ENCODE measurements at regions not wholly inside any gene's neighbourhood (a gene's known extent, or its start where the extent isn't known, plus 50 kb on each side); places are given as distances from the start of the nearest gene placed in this dataset.
"Not testable (repeated sequence)": the region's sequence is repeated elsewhere in the genome, so short reads cannot be mapped to it uniquely, and the experiment has no call there.

DNA sequence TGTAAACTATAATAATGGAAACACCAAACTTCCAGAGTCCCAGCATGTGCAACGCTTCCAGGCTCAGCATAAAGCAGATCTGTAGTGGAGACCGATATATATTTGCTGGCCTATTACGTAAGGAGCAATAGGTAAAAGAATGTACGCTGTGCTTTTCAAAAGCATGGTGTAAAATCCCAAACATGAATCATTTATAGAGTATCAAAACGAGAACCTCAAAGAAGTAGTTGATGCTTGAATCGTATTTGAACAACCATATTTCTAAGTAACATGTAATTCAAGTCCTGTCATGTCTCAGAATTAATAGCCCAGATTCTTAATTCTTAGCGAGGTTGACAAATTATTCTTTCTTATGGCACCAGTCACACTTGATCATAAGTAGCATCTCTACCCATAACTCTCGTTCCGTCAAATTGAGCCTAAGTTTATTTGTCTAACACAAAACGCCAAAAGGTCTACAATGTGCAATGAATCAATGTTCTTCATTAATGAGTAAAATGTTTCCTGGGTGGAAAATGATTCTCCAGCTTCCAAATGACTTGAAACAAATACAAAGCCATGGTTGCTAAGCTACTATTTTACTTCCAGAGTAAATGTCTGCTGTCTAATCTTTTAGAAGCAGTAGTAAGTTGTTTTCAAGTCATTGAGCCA is 811.5 kb upstream of the FRG1 start:
- no peaks in the 10 kb centered on the region for H3K4me1 Mint-ChIP-seq
- no peak overlapping the region for H3K27ac Mint-ChIP-seq
- peaks cover 0 to 18% (median 9%) of the 10 kb centered on the region in 9 donors for H3K9me3 Mint-ChIP-seq
- no peaks in the 10 kb centered on the region for H3K27me3 Mint-ChIP-seq
- H3K36me3 Mint-ChIP-seq: no peaks in the 10 kb centered on the region
- no peak overlapping the region for H3K4me3 Mint-ChIP-seq
- DNase-seq (no peak), ATAC-seq (no peak)
- POLR2A ChIA-PET: no interaction called here

DNA sequence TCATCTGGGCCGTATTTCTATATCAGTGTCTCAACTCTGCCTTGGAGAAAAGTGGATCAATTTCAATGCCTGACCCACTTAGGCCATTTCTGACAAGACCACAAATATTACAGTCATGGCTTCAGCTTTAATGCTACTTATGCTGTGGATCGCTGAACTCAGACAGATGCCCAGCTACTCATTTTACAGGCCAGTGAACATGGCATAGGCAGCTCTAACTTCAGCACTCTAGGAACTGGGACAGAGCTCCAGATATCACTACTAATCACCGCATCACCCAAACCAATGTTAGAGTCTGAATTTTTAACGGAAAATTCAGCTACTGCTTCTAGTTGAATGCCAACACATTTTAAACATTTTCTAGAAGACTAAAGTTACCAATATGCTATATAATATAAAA is 809.6 kb upstream of the FRG1 start:
- Mint-ChIP-seq H3K9me3 (peaks cover 0 to 20% (median 8%) of the 10 kb centered on the region in 9 donors), H3K4me3 (no peak overlapping the region), H3K4me1 (no peaks in the 10 kb centered on the region), H3K27me3 (no peaks in the 10 kb centered on the region), H3K36me3 (no peaks in the 10 kb centered on the region), H3K27ac (no peak overlapping the region)
- ATAC-seq (no peak), DNase-seq (no peak)
- POLR2A ChIA-PET: no interaction called here

DNA sequence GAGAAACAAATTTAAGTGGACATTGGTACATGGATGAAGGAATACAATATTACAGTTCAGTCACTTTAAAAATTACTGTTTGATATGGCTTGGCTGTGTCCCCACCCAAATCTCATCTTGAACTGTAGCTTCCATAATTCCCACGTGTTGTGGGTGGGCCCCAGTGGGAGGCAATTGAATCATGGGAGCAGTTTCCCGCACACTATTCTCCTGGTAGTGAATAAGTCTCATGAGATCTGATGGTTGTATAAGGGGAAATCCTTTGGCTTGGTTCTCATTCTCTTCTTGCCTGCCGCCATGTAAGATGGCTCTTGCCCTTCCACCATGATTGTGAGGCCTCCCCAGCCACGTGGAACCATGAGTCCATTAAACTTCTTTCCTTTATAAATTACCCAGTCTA is 804.2 kb upstream of the FRG1 start:
- DNase-seq: no peak
- H3K9me3 Mint-ChIP-seq: peaks cover 0 to 15% (median 3%) of the 10 kb centered on the region in 9 donors
- H3K27ac Mint-ChIP-seq: no peak overlapping the region
- no peaks in the 10 kb centered on the region for H3K4me1 Mint-ChIP-seq
- POLR2A ChIA-PET: no interaction called here
- H3K27me3 Mint-ChIP-seq: no peaks in the 10 kb centered on the region
- ATAC-seq: no peak
- H3K4me3 Mint-ChIP-seq: no peak overlapping the region
- H3K36me3 Mint-ChIP-seq: no peaks in the 10 kb centered on the region

DNA sequence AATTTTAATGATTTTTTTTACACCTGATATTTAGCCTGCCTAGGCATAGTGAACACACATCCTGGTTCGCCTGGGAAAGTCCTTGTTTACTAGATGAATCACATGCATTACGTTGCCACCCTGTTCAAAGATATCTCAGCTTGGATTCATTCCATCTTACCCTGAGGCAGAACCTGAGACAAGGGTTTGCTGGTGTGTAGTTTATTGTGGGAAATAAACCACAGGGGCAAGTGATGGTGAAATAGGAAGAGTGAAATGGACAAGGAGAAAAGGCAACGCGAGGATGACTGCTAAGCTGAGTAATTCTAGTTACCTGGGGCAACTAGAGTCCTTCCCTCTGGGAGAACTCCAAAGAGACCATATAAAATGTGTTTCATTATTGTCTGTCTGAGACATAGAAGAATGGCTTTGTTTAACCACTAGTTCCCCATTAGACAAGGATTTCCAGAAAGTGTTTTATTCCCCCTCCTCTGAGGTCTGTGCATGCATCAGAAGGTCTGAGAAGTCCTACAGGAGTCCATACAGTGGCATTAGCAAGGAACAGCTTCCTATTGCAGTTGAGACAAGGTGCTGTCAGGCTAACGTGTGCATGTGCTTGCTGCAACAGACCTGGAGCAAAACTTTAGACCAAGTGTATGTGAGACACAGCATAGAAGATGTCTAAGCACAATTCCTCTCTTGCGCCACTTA is 797.3 kb upstream of the FRG1 start:
- DNase-seq (no peak), ATAC-seq (no peak)
- Mint-ChIP-seq H3K27me3 (peaks cover 0 to 3% (median 0%) of the 10 kb centered on the region in 5 donors), H3K4me1 (peaks cover 0 to 3% (median 0%) of the 10 kb centered on the region in 4 donors), H3K4me3 (no peak overlapping the region), H3K27ac (no peak overlapping the region), H3K36me3 (peaks cover 0 to 5% (median 0%) of the 10 kb centered on the region in 3 donors), H3K9me3 (peaks cover 0 to 15% (median 4%) of the 10 kb centered on the region in 9 donors)
- POLR2A ChIA-PET: no interaction called here

DNA sequence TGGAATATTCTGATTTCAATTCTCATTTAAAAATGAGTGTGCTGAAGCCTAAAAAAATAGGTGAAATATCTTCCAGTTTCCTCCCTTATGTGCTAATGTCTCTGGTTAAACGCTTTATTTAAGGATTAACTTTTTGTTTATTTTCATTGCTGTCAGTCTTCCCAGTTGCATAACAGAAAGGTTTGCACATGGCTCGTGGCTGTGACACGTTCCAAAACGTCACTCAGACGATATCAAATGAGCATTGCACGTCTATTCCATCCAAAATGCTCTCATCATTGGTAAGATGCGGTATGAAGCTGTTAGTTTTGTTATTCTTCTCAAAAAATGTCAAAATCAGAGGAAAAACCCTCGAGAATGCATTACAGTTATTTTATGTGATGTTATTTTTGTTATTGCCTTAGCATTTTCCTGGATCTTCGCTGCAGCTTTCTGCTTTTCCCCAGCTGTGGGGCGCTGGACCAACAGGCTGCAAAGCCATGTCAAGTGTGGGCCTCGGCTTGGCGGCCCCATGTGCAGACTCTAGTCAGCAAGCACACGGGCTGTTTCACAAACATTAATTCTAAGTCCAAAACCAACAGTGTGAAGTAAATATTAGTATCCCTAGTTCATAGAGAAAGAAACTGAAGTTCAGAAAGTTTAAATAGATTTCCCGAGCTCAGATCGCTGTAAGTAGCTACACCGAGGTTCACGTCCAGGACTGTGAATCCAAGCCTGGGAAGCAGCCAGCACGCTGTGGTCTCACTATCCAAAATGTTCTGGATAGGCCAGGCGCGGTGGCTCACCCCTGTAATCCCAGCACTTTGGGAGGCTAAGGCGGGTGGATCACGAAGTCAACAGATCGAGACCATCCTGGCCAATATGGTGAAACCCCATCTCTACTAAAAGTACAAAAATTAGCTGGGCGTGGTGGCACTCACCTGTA is 793.4 kb upstream of the FRG1 start:
- Mint-ChIP-seq H3K27me3 (peaks cover 0 to 3% (median 0%) of the 10 kb centered on the region in 5 donors), H3K27ac (no peak overlapping the region), H3K9me3 (peaks cover 0 to 25% (median 8%) of the 10 kb centered on the region in 9 donors), H3K4me3 (no peak overlapping the region), H3K36me3 (peaks cover 0 to 8% (median 0%) of the 10 kb centered on the region in 3 donors), H3K4me1 (peaks cover 0 to 5% (median 0%) of the 10 kb centered on the region in 4 donors)
- POLR2A ChIA-PET: no interaction called here
- no peak for DNase-seq
- no peak for ATAC-seq

DNA sequence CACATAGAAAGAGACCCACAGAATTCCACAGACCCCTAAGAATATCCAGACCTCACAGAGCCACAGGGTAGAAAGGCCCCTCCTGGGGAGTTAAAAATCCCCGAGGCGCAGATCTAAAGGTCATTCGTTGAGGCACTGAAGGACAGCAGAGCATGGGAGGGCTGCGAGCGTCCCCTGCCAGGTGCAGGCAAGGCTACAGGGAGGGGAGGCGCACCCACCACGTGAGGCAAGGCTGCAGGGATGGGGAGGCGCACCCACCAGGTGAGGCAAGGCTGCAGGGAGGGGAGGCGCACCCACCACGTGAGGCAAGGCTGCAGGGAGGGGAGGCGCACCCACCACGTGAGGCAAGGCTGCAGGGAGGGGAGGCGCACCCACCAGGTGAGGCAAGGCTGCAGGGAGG is 785.6 kb upstream of the FRG1 start:
- H3K27ac Mint-ChIP-seq, H3K36me3 Mint-ChIP-seq, DNase-seq, H3K4me3 Mint-ChIP-seq, H3K27me3 Mint-ChIP-seq, H3K4me1 Mint-ChIP-seq, POLR2A ChIA-PET, ATAC-seq: not testable (repeated sequence)
- H3K9me3 Mint-ChIP-seq: peaks cover 3 to 26% (median 11%) of the 10 kb centered on the region in 9 donors

DNA sequence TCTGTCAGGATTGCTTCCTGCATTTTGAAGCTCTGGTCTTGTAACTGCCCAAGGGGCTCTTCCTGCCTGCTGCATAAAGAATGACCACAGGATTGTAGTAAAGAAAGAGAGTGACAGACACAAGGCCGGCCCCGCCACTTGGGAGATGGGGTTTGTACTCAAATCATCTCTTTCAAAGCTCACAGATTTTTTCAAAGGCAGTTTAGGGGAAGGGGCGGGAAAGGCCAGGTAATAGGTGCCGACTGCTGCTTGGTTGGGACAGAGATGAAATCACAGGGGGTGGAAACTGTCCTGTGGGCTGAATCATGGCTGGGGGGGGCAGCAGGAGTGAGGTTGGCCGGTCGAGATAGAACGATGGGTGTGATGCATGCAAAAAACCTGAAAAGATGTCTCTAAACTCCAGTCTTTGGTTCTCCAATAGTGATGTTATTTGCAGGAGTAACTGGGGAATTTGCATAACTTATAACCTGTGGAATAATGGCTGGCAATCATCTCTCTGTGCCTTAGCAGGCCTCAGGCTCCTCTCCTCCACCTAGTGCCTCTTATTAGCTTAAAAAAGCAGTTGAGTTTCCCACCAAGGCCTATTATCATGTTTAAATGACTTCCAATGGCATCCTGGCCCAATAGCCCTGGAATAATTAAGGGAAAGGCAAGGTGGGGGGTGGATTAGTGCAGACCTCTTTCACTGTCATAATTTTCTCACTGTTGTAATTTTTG is 778.4 kb upstream of the FRG1 start:
- H3K27me3 Mint-ChIP-seq: no peaks in the 10 kb centered on the region
- no peak for ATAC-seq
- POLR2A ChIA-PET: no interaction called here

DNA sequence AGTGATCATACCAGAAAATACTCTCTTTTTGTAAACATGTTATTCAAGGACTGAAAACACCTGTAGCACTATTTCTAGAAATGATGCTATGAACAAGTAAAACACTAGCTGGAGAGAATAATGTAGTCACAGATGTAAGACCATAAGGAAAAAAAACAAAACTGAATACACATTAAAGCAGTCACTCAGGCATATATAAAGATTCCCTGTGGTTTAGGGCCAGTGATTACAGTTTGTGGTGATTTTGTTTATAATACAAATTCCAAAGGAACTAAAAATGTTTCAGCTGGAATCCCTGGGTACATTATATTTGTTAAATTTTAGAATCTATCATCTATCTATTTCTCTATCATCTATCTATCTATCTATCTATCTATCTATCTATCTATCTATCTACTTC is 777.8 kb upstream of the FRG1 start:
- Mint-ChIP-seq H3K4me3 (no peak overlapping the region), H3K27ac (no peak overlapping the region), H3K27me3 (no peaks in the 10 kb centered on the region), H3K9me3 (peaks cover 0 to 20% (median 3%) of the 10 kb centered on the region in 9 donors), H3K36me3 (no peaks in the 10 kb centered on the region), H3K4me1 (no peaks in the 10 kb centered on the region)
- ATAC-seq: no peak
- POLR2A ChIA-PET: no interaction called here
- no peak for DNase-seq

More for the DNA sequence above, 778.4 kb upstream of the FRG1 start:
- Mint-ChIP-seq H3K4me1 (no peaks in the 10 kb centered on the region), H3K4me3 (no peak overlapping the region), H3K27ac (no peak overlapping the region), H3K9me3 (peaks cover 0 to 22% (median 3%) of the 10 kb centered on the region in 9 donors), H3K36me3 (no peaks in the 10 kb centered on the region)
- no peak for DNase-seq

DNA sequence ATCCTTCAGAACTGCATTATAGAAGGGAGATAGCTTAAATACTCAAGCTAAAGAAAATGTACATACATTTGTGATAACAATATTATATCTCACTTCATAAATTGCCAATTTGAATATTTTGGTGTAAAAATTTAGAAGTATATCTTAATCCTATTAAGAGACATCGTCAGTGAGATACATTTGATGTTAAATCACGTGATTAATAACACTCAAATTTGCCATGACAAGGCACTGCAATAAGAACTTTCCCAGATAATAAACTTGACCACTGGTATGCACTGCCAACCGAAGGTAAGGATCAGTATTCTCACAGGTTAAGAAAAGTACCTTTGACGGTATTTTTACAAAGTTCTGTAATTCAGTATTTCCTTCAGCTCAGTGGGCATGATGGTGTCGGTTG is 764.7 kb upstream of the FRG1 start:
- H3K4me3 Mint-ChIP-seq: no peak overlapping the region
- H3K27ac Mint-ChIP-seq: no peak overlapping the region
- POLR2A ChIA-PET: no interaction called here
- no peak for DNase-seq
- peaks cover 0 to 19% (median 4%) of the 10 kb centered on the region in 9 donors for H3K9me3 Mint-ChIP-seq
- H3K4me1 Mint-ChIP-seq: no peaks in the 10 kb centered on the region
- no peaks in the 10 kb centered on the region for H3K27me3 Mint-ChIP-seq
- H3K36me3 Mint-ChIP-seq: no peaks in the 10 kb centered on the region
- ATAC-seq: no peak

DNA sequence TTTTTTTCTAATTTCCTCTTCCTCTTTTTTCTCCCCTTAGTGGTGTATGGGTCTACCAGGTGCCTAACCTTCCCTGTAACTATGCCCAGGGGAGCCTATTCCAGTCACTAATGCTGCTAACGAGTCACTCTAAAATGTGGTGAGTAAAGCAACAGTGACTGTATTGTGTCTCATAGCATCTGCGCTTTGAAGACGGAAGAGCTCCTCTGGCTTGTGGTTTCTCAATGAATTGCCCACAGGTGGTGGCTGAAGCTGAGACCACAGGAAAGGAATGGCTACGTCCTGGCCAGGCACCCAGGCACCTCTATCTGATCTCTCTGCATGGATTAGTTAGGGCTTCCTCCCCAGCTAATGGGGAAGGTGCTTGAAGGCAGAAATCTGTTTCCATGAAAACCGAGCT is 763.5 kb upstream of the FRG1 start:
- Mint-ChIP-seq H3K9me3 (peaks cover 0 to 19% (median 0%) of the 10 kb centered on the region in 9 donors), H3K4me3 (no peak overlapping the region), H3K4me1 (no peaks in the 10 kb centered on the region), H3K36me3 (no peaks in the 10 kb centered on the region), H3K27me3 (no peaks in the 10 kb centered on the region), H3K27ac (no peak overlapping the region)
- DNase-seq (no peak), ATAC-seq (no peak)
- POLR2A ChIA-PET: no interaction called here

DNA sequence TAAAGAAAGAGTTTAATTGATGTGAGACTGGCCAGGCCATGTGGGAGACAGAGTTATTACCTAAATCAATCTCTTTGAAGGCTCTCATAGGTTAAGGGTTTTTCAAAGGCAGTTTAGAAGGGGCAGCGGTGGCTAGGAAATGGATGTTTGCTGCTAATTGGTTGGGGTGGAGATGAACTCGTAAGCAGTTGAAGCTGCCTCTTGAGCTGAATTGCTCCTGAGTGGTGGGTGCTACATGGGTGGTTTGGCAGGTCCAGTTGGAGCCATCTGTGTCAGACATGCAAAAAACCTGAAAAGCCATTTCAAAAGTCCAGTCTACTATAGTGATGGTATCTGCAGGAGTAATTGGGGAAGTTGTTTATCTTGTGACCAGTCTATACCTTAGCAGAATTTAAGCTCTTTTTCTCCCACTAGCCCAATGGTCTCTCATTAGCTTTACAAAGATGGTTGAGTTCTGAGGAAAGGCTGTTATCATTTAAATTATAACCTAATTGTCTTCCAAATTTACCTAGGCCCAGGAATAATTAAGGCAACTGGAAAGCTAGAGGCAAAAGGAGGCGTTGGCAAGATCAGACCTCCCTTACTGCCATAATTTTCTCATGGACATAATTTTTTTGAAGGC is 762.4 kb upstream of the FRG1 start:
- H3K36me3 Mint-ChIP-seq: no peaks in the 10 kb centered on the region
- no peak for ATAC-seq
- H3K27me3 Mint-ChIP-seq: peaks cover 0 to 1% (median 0%) of the 10 kb centered on the region in 5 donors
- H3K4me1 Mint-ChIP-seq: no peaks in the 10 kb centered on the region
- POLR2A ChIA-PET: no interaction called here
- no peak for DNase-seq
- H3K4me3 Mint-ChIP-seq: no peak overlapping the region
- no peak overlapping the region for H3K27ac Mint-ChIP-seq
- peaks cover 0 to 13% (median 1%) of the 10 kb centered on the region in 9 donors for H3K9me3 Mint-ChIP-seq

DNA sequence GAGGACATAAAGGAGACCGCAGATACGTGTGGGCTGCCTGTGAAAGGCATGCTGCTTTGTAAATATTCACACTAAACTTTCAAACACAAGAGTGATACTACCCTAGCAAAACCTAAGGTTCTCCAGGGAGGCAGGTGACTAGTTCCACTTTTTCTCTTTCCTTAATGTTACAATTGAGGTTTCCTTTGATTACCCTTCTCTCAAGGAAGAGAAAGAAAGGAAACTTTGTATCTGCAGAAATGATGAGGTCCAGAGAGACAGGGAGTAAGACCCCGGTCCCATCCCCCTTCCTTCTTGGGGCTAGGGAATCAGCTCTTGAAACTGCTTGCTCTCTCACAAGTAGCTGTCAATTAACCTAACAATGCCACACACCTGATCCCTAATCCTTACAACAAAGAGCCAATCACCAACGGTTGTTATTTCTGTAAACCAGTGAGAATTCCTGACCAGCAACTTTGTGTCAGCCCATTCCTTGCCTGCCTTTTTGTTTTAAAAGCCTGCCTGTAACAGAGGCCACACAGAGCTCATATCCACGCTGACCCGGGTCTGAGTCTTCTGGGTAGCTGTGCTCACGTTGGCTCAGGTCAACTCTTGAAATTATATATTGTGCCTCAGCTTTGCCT is 754.8 kb upstream of the FRG1 start:
- POLR2A ChIA-PET: no interaction called here
- DNase-seq: no peak
- H3K27me3 Mint-ChIP-seq: peaks cover 0 to 1% (median 0%) of the 10 kb centered on the region in 5 donors
- H3K4me1 Mint-ChIP-seq: no peaks in the 10 kb centered on the region
- H3K9me3 Mint-ChIP-seq: peaks cover 0 to 22% (median 15%) of the 10 kb centered on the region in 9 donors
- H3K4me3 Mint-ChIP-seq: no peak overlapping the region
- H3K27ac Mint-ChIP-seq: no peak overlapping the region
- ATAC-seq: no peak
- H3K36me3 Mint-ChIP-seq: peaks cover 0 to 4% (median 0%) of the 10 kb centered on the region in 3 donors
